K562 (cell line): ENCODE measurements at regions not wholly inside any gene's neighbourhood (a gene's known extent, or its start where the extent isn't known, plus 50 kb on each side); places are given as distances from the start of the nearest gene placed in this dataset.

Experiments
- ATAC-seq: fragments of 200-7000 bp; cut with Tn5 transposase; 3 replicates; pipeline ENCODE4 v1.9.1; 2020; ENCODE audit warnings: moderate library complexity
- BruUV-seq: library from RNA; stranded (reverse); fragments of 400-500 nt; replicated peaks from 2 replicates; lab custom pipeline; 2021; lab: Mats Ljungman, UMichigan
- CTCF ChIA-PET: fragments of 300-600 bp; formaldehyde crosslinking; extraction: SDS; loops from one replicate; lab custom pipeline; 2021; ENCODE audit warnings: low intra/inter-chr PET ratio; lab: Yijun Ruan, JAX
- POLR2A ChIA-PET: fragments of 300-600, 350-650 bp; sonication (Branson Sonifier 250); formaldehyde crosslinking; extraction: SDS; loops from one replicate; lab custom pipeline; 2021; ENCODE audit warnings: antibody characterized with exemption, inconsistent platforms; lab: Yijun Ruan, JAX
- DNase-seq, 4 experiments: peaks; one replicate each; pipeline versions ENCODE4 v3.0.0 to v3.0.0-alpha.2; 2011 to 2018; ENCODE audit warnings: low spot score in 3 of 4, mixed read lengths in 3 of 4; ENCODE audit errors: extremely low read depth in 1 of 4
- FAIRE-seq: peaks from 2 replicates; lab custom pipeline; 2011; peaks lifted over from hg19 to GRCh38; lab: Jason Lieb, UNC
- H2AFZ ChIP-seq: 2 replicates; pipeline ENCODE4 v1.6.0; 2011; ENCODE audit warnings: low read depth, low read length, control low read depth, inconsistent platforms
- H3K27ac ChIP-seq: fragments of 200-600 bp; 3 replicates; pipeline ENCODE4 v1.8.0; 2011; ENCODE audit warnings: low read depth, mild to moderate bottlenecking, control low read depth, inconsistent platforms, low read length, moderate library complexity, mixed read lengths; ENCODE audit errors: extremely low read depth
- H3K27me3 ChIP-seq, 2 experiments: fragments of 300-600 bp in 1 of 2; 2 replicates in 1 of 2; 3 replicates in 1 of 2; pipeline versions ENCODE4 v1.6.0 to v1.8.0; 2011; ENCODE audit warnings: inconsistent platforms in 2 of 2, low read length in 2 of 2, mild to moderate bottlenecking in 1 of 2, mixed read lengths in 1 of 2, moderate library complexity in 1 of 2; ENCODE audit not compliant: control insufficient read depth in 2 of 2, insufficient read depth in 2 of 2
- H3K36me3 ChIP-seq: fragments of 300-600 bp; 3 replicates; pipeline ENCODE4 v1.8.0; 2011; ENCODE audit warnings: mild to moderate bottlenecking, low read length, inconsistent platforms; ENCODE audit not compliant: control insufficient read depth, insufficient read depth
- H3K4me1 ChIP-seq, 2 experiments: fragments of 200-600 bp in 1 of 2; replicated peaks in 1 of 2; 2 replicates in 1 of 2; 3 replicates in 1 of 2; pipeline versions ENCODE4 v1.5.1 to v1.8.0; 2011; ENCODE audit warnings: inconsistent platforms in 2 of 2, low read length in 2 of 2, mild to moderate bottlenecking in 1 of 2, mixed read lengths in 1 of 2, moderate library complexity in 1 of 2; ENCODE audit not compliant: control insufficient read depth in 2 of 2, insufficient read depth in 2 of 2
- H3K4me2 ChIP-seq: 2 replicates; pipeline ENCODE4 v1.6.1; 2011; ENCODE audit warnings: low read length, control low read depth, inconsistent platforms, mixed read lengths; ENCODE audit not compliant: insufficient read depth
- H3K4me3 ChIP-seq: fragments of 200-600 bp; sonication (generic), shearing (Covaris generic); 2 replicates; pipeline ENCODE4 v1.5.1; 2016; ENCODE audit warnings: control low read depth, inconsistent platforms
- H3K79me2 ChIP-seq: fragments of 200-600 bp; 3 replicates; pipeline ENCODE4 v1.8.0; 2011; ENCODE audit warnings: low read length, inconsistent platforms; ENCODE audit not compliant: control insufficient read depth, insufficient read depth
- H3K9ac ChIP-seq, 2 experiments: 2 replicates each; pipeline versions ENCODE4 v1.6.0 to v1.6.1; 2011; ENCODE audit warnings: low read depth in 2 of 2, low read length in 2 of 2, control low read depth in 1 of 2, inconsistent platforms in 1 of 2, mild to moderate bottlenecking in 1 of 2, mixed read lengths in 1 of 2; ENCODE audit not compliant: insufficient read depth in 1 of 2
- H3K9me1 ChIP-seq: one replicate; pipeline ENCODE4 v1.6.0; 2011; ENCODE audit warnings: inconsistent platforms, mild to moderate bottlenecking, low read length, moderate library complexity; ENCODE audit not compliant: control insufficient read depth, insufficient read depth
- H3K9me3 ChIP-seq: replicated peaks from 2 replicates; pipeline ENCODE4 v1.5.1; 2011; ENCODE audit warnings: low read depth, low read length, inconsistent platforms; ENCODE audit not compliant: control insufficient read depth, insufficient read depth
- H4K20me1 ChIP-seq: replicated peaks from 2 replicates; pipeline ENCODE4 v1.6.1; 2011; ENCODE audit warnings: low read length, inconsistent platforms, mixed read lengths; ENCODE audit not compliant: control insufficient read depth, insufficient read depth
- CSDE1 ChIP-seq, 2 experiments: fragments of 450-650 bp; IDR thresholded peaks; 2 replicates each; pipeline ENCODE4 v1.6.1; 2016; ENCODE audit warnings: mild to moderate bottlenecking in 1 of 2
- EP300 ChIP-seq: IDR thresholded peaks from 2 replicates; pipeline ENCODE4 v1.6.1; 2012; ENCODE audit warnings: low read length, improper control_type of control experiment
- HDAC6 ChIP-seq: IDR thresholded peaks from 2 replicates; pipeline ENCODE4 v1.6.1; 2012; ENCODE audit warnings: low read depth, mild to moderate bottlenecking, control low read depth, inconsistent platforms, low read length, moderate library complexity
- MEF2D ChIP-seq: conservative IDR thresholded peaks from 2 replicates; pipeline ENCODE4 v1.6.1; 2016; ENCODE audit warnings: low read depth, missing genetic modification characterization, missing compliant biosample characterization
- STAG1 ChIP-seq: sonication (generic); formaldehyde crosslinking; IDR thresholded peaks from 2 replicates; pipeline ENCODE4 v1.5.0; 2020; ENCODE audit warnings: missing genetic modification reagents, borderline replicate concordance
- ZNF75A ChIP-seq: fragments of 450-650 bp; formaldehyde crosslinking; IDR thresholded peaks from 2 replicates; pipeline ENCODE4 v1.4.0; 2020; ENCODE audit warnings: mild to moderate bottlenecking
- ZNF77 ChIP-seq: fragments of 250-450 bp; sonication (Bioruptor Pico); IDR thresholded peaks from 2 replicates; pipeline ENCODE4 v1.5.0; 2020
- WGBS: fragments of 100-300 bp; shearing (Covaris generic); methylation state at CpG from one replicate; pipeline ENCODE4 v1.1.6; 2016; ENCODE audit warnings: low coverage, mixed read lengths; ENCODE audit not compliant: insufficient coverage; ENCODE audit errors: missing lambda C conversion rate; 5-methylcytosine and 5-hydroxymethylcytosine counted together
- in situ Hi-C: fragments of 300-500 bp; cut with MboI; formaldehyde crosslinking; loops from 4 replicates; pipeline ENCODE4 v1.15.0; 2018; ENCODE audit warnings: inconsistent platforms, mixed read lengths
- intact Hi-C: fragments of 100-400 bp; cut with micrococcal nuclease; formaldehyde crosslinking; loops from 2 replicates; pipeline ENCODE4 v1.14.2; 2022
- TF ChIP-seq, protein P1 (sequence below), 2 experiments: fragments of 450-650 bp; formaldehyde crosslinking in 1 of 2; IDR thresholded peaks; 2 replicates each; pipeline versions ENCODE4 v1.4.0 to v1.6.1; 2014 to 2020; ENCODE audit warnings: mild to moderate bottlenecking in 2 of 2, borderline replicate concordance in 1 of 2, low read depth in 1 of 2
- TF ChIP-seq, protein P2 (sequence below): sonication (generic); formaldehyde crosslinking; IDR thresholded peaks from 2 replicates; pipeline ENCODE4 v1.4.0; 2020; ENCODE audit warnings: mild to moderate bottlenecking, missing genetic modification reagents

DNA sequence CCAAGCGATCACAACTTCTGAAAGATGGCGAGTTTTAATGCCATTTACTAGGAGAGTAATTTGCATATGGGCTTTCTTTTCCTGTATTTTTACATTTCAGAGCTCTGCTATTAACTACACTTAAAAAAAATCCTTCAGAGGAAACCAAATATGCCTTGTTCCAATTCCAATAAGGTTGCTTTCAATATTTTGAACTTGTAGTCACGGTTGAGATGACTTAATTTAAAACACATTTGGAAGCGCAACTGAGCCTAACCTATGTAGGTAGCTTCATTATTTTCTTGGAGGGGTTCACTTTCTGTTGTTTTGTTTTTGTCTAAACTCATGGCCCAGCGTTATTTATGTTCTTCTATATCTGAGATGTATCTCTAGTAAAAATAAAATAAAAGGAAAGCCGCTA lies 93.4 kb downstream of the BLID start:
- intact Hi-C loops (no loop called here), in situ Hi-C loops (no loop called here)
- Histone ChIP-seq H3K79me2 (no peaks in the 10 kb centered on the region), H4K20me1 (no peaks in the 10 kb centered on the region), H3K9ac (no peak overlapping the region), H3K9me3 (0 out of 2 replicates have a peak, but pooled peaks cover 2% of the 10 kb centered on the region), H3K4me2 (no peak overlapping the region), H3K27ac (no peak overlapping the region), H3K4me3 (no peak overlapping the region), H3K27me3 (no peaks in the 10 kb centered on the region), H3K36me3 (no peaks in the 10 kb centered on the region), H3K9me1 (no peaks in the 10 kb centered on the region), H3K4me1 (no peaks in the 10 kb centered on the region), H2AFZ (no peak overlapping the region)
- ATAC-seq, result no peak
- no peak for FAIRE-seq
- no TSS peak for BruUV-seq
- DNase-seq, result no peak
- no peak for TF ChIP-seq EP300
- TF ChIP-seq, protein P1, sequence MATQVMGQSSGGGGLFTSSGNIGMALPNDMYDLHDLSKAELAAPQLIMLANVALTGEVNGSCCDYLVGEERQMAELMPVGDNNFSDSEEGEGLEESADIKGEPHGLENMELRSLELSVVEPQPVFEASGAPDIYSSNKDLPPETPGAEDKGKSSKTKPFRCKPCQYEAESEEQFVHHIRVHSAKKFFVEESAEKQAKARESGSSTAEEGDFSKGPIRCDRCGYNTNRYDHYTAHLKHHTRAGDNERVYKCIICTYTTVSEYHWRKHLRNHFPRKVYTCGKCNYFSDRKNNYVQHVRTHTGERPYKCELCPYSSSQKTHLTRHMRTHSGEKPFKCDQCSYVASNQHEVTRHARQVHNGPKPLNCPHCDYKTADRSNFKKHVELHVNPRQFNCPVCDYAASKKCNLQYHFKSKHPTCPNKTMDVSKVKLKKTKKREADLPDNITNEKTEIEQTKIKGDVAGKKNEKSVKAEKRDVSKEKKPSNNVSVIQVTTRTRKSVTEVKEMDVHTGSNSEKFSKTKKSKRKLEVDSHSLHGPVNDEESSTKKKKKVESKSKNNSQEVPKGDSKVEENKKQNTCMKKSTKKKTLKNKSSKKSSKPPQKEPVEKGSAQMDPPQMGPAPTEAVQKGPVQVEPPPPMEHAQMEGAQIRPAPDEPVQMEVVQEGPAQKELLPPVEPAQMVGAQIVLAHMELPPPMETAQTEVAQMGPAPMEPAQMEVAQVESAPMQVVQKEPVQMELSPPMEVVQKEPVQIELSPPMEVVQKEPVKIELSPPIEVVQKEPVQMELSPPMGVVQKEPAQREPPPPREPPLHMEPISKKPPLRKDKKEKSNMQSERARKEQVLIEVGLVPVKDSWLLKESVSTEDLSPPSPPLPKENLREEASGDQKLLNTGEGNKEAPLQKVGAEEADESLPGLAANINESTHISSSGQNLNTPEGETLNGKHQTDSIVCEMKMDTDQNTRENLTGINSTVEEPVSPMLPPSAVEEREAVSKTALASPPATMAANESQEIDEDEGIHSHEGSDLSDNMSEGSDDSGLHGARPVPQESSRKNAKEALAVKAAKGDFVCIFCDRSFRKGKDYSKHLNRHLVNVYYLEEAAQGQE (IDR thresholded peaks at IDR 0.05; ENCODE audit: borderline replicate concordance), result no peak
- TF ChIP-seq, protein P1 (CRISPR knock-in tag; IDR thresholded peaks at IDR 0.05; ENCODE audit: low read depth), result no peak
- no peak for TF ChIP-seq HDAC6
- no peak for TF ChIP-seq STAG1 (CRISPR knock-in tag)
- no peak for TF ChIP-seq ZNF77 (CRISPR knock-in tag)
- TF ChIP-seq, protein P2, sequence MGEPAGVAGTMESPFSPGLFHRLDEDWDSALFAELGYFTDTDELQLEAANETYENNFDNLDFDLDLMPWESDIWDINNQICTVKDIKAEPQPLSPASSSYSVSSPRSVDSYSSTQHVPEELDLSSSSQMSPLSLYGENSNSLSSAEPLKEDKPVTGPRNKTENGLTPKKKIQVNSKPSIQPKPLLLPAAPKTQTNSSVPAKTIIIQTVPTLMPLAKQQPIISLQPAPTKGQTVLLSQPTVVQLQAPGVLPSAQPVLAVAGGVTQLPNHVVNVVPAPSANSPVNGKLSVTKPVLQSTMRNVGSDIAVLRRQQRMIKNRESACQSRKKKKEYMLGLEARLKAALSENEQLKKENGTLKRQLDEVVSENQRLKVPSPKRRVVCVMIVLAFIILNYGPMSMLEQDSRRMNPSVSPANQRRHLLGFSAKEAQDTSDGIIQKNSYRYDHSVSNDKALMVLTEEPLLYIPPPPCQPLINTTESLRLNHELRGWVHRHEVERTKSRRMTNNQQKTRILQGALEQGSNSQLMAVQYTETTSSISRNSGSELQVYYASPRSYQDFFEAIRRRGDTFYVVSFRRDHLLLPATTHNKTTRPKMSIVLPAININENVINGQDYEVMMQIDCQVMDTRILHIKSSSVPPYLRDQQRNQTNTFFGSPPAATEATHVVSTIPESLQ (CRISPR knock-in tag), result no peak
- no peak for TF ChIP-seq ZNF75A (CRISPR knock-in tag)
- no peak for TF ChIP-seq MEF2D (tag)
- no peak for TF ChIP-seq CSDE1 (IDR thresholded peaks at IDR 0.05)
- POLR2A ChIA-PET, result no interaction called here
- whole genome bisulfite sequencing, result 0% methylated on average over 6 of the region's 6 CpGs
- CTCF ChIA-PET, result no interaction called here
